ENCODE measurements at regions not wholly inside any gene's neighbourhood (a gene's known extent, or its start where the extent isn't known, plus 50 kb on each side); places are given as distances from the start of the nearest gene placed in this dataset.

DNA sequence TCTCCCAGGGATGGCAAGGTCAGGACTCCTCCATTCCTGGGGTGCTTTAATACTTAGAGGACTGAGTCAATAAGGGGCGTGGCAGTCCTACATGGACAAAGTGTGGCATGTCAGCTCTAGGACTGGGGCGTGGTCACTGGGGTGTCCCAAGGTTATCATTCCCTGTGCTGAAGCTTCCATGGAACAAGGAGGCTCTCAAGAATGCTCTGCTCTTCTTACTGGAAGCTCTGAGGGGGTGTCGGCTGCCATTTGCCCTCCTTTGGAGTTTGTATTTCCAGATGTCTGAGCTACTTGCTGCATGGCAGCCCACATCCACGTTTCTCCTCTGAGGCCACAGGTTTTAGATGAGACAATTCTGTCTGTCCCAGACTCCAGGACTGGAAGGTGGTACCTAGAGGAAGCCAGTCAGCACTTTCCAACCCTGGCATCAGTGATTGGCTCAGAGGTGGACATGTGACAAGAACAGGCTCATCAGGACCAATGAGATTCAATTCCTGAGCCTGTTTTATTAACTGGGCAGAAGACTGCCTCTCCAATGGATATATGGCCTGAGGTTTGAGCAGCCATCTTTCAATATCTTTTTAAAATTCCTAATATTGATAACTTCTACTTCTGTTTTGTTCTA lies 128.9 kb upstream of the ARL4C start:
- Histone ChIP-seq H3K79me2 (ENCODE audit: control insufficient read depth, insufficient read depth, low read length) (no peaks in the 10 kb centered on the region), H3K4me1 (ENCODE audit: control insufficient read depth, extremely low read depth, insufficient read depth, low read length) (peaks cover 4% of the 10 kb centered on the region), H3K4me2 (ENCODE audit: control insufficient read depth, extremely low read depth, insufficient read depth, low read depth, low read length) (no peak overlapping the region), H3K36me3 (ENCODE audit: control insufficient read depth in 2 of 2, extremely low read depth in 1 of 2, insufficient read depth in 2 of 2, low read length in 2 of 2) (no peaks in the 10 kb centered on the region), H3K9ac (ENCODE audit: control insufficient read depth, extremely low read depth, insufficient read depth, low read length) (no peak overlapping the region), H3K27me3 (ENCODE audit: control insufficient read depth, extremely low read depth, insufficient read depth, low read length) (no peaks in the 10 kb centered on the region), H3K9me1 (ENCODE audit: control insufficient read depth, extremely low read depth, insufficient read depth, low read length) (no peaks in the 10 kb centered on the region), H3K27ac (ENCODE audit: control insufficient read depth, insufficient read depth, low read length) (no peak overlapping the region), H3K9me3 (ENCODE audit: control insufficient read depth, low read depth, low read length) (no peaks in the 10 kb centered on the region), H2AFZ (ENCODE audit: control insufficient read depth, low read length) (no peak overlapping the region), H3K4me3 (ENCODE audit: control insufficient read depth in 2 of 3, extremely low read depth in 1 of 3, insufficient read depth in 2 of 3, low read depth in 1 of 3, low read length in 3 of 3) (no peak overlapping the region), H4K20me1 (ENCODE audit: control insufficient read depth, extremely low read depth, insufficient read depth, low read length) (no peaks in the 10 kb centered on the region)
- dilution Hi-C loops (cut with MboI; ENCODE audit: extremely low pct_ligation_motif_present, low sequenced_read_pairs), result no loop called here
- no peak for TF ChIP-seq EZH2 (IDR thresholded peaks at IDR 0.05; ENCODE audit: low read length)
- TF ChIP-seq, protein P1, sequence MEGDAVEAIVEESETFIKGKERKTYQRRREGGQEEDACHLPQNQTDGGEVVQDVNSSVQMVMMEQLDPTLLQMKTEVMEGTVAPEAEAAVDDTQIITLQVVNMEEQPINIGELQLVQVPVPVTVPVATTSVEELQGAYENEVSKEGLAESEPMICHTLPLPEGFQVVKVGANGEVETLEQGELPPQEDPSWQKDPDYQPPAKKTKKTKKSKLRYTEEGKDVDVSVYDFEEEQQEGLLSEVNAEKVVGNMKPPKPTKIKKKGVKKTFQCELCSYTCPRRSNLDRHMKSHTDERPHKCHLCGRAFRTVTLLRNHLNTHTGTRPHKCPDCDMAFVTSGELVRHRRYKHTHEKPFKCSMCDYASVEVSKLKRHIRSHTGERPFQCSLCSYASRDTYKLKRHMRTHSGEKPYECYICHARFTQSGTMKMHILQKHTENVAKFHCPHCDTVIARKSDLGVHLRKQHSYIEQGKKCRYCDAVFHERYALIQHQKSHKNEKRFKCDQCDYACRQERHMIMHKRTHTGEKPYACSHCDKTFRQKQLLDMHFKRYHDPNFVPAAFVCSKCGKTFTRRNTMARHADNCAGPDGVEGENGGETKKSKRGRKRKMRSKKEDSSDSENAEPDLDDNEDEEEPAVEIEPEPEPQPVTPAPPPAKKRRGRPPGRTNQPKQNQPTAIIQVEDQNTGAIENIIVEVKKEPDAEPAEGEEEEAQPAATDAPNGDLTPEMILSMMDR (optimal IDR thresholded peaks at IDR 0.05 in 1 of 3, IDR thresholded peaks at IDR 0.05 in 1 of 3, conservative IDR thresholded peaks at IDR 0.05 in 1 of 3; ENCODE audit: extremely low read depth in 1 of 3, insufficient read depth in 2 of 3, low read length in 3 of 3), result no peak
- no peak for FAIRE-seq
- no peak for DNase-seq (ENCODE audit: low read depth, low spot score)

- H3K9me1 ChIP-seq (ENCODE audit: control insufficient read depth, extremely low read depth, insufficient read depth, low read length), result no peaks in the 10 kb centered on the region
- H3K27me3 ChIP-seq (ENCODE audit: control insufficient read depth, extremely low read depth, insufficient read depth, low read length), result no peaks in the 10 kb centered on the region
- no peak overlapping the region for H3K4me2 ChIP-seq (ENCODE audit: control insufficient read depth, extremely low read depth, insufficient read depth, low read depth, low read length)
- TF ChIP-seq, protein P1 (optimal IDR thresholded peaks at IDR 0.05 in 1 of 3, IDR thresholded peaks at IDR 0.05 in 1 of 3, conservative IDR thresholded peaks at IDR 0.05 in 1 of 3; ENCODE audit: extremely low read depth in 1 of 3, insufficient read depth in 2 of 3, low read length in 3 of 3), result no peak
- no peak for TF ChIP-seq EZH2 (IDR thresholded peaks at IDR 0.05; ENCODE audit: low read length)
- H3K36me3 ChIP-seq (ENCODE audit: control insufficient read depth in 2 of 2, extremely low read depth in 1 of 2, insufficient read depth in 2 of 2, low read length in 2 of 2), result no peaks in the 10 kb centered on the region
- no peak overlapping the region for H3K9ac ChIP-seq (ENCODE audit: control insufficient read depth, extremely low read depth, insufficient read depth, low read length)
- no peaks in the 10 kb centered on the region for H4K20me1 ChIP-seq (ENCODE audit: control insufficient read depth, extremely low read depth, insufficient read depth, low read length)
- H3K4me3 ChIP-seq (ENCODE audit: control insufficient read depth in 2 of 3, extremely low read depth in 1 of 3, insufficient read depth in 2 of 3, low read depth in 1 of 3, low read length in 3 of 3), result no peak overlapping the region
- no peaks in the 10 kb centered on the region for H3K79me2 ChIP-seq (ENCODE audit: control insufficient read depth, insufficient read depth, low read length)
- dilution Hi-C loops (cut with MboI; ENCODE audit: extremely low pct_ligation_motif_present, low sequenced_read_pairs), result no loop called here
- H3K27ac ChIP-seq (ENCODE audit: control insufficient read depth, insufficient read depth, low read length), result no peak overlapping the region
- peaks cover 4% of the 10 kb centered on the region for H3K4me1 ChIP-seq (ENCODE audit: control insufficient read depth, extremely low read depth, insufficient read depth, low read length)
- no peak for FAIRE-seq
- H3K9me3 ChIP-seq (ENCODE audit: control insufficient read depth, low read depth, low read length), result no peaks in the 10 kb centered on the region
- DNase-seq (ENCODE audit: low read depth, low spot score), result no peak
- no peak overlapping the region for H2AFZ ChIP-seq (ENCODE audit: control insufficient read depth, low read length)
Measured at GRCh38 chr2:234623521-234623991, 126.7 kb upstream of the ARL4C start.

Measured in keratinocyte (primary cell).